Mesendoderm (in vitro differentiated cells): ENCODE measurements at regions not wholly inside any gene's neighbourhood (a gene's known extent, or its start where the extent isn't known, plus 50 kb on each side); places are given as distances from the start of the nearest gene placed in this dataset.

Experiments used
- DNase-seq: peaks from one replicate; pipeline ENCODE4 v3.0.0; 2013
- H2AK5ac ChIP-seq: 2 replicates; pipeline ENCODE4 v1.6.1; 2013; ENCODE audit warnings: low read length, inconsistent platforms
- H2BK120ac ChIP-seq: 2 replicates; pipeline ENCODE4 v1.6.1; 2013; ENCODE audit warnings: low read depth, mild to moderate bottlenecking, low read length, moderate library complexity, mixed read lengths
- H2BK15ac ChIP-seq: replicated peaks from 2 replicates; pipeline ENCODE4 v1.6.1; 2013; ENCODE audit warnings: low read depth, mild to moderate bottlenecking, moderate library complexity
- H2BK5ac ChIP-seq: 2 replicates; pipeline ENCODE4 v1.6.1; 2013; ENCODE audit warnings: low read length, inconsistent platforms
- H3K18ac ChIP-seq: 2 replicates; pipeline ENCODE4 v1.6.1; 2013; ENCODE audit warnings: mild to moderate bottlenecking, low read length, mixed read lengths
- H3K23ac ChIP-seq: one replicate; pipeline ENCODE4 v1.6.1; 2013; ENCODE audit warnings: low read length
- H3K27ac ChIP-seq: 2 replicates; pipeline ENCODE4 v1.5.1; 2013; ENCODE audit warnings: low read depth, mild to moderate bottlenecking, inconsistent platforms, low read length, moderate library complexity
- H3K27me3 ChIP-seq: 2 replicates; pipeline ENCODE4 v1.6.1; 2013; ENCODE audit warnings: low read length, control low read depth, mild to moderate bottlenecking, inconsistent platforms; ENCODE audit not compliant: insufficient read depth, poor library complexity
- H3K36me3 ChIP-seq: 2 replicates; pipeline ENCODE4 v1.6.1; 2013; ENCODE audit warnings: low read length, inconsistent platforms; ENCODE audit not compliant: control insufficient read depth, insufficient read depth
- H3K4ac ChIP-seq: one replicate; pipeline ENCODE4 v1.6.1; 2013; ENCODE audit warnings: low read depth, mild to moderate bottlenecking, low read length, moderate library complexity
- H3K4me1 ChIP-seq: 2 replicates; pipeline ENCODE4 v1.6.1; 2013; ENCODE audit warnings: low read depth, low read length, inconsistent platforms; ENCODE audit not compliant: control insufficient read depth
- H3K4me2 ChIP-seq: 2 replicates; pipeline ENCODE4 v1.6.1; 2013; ENCODE audit warnings: low read length
- H3K4me3 ChIP-seq: 2 replicates; pipeline ENCODE4 v1.5.1; 2013; ENCODE audit warnings: mild to moderate bottlenecking, low read length
- H3K56ac ChIP-seq: one replicate; pipeline ENCODE4 v1.6.1; 2013; ENCODE audit warnings: low read length
- H3K79me1 ChIP-seq: 2 replicates; pipeline ENCODE4 v1.6.1; 2013; ENCODE audit warnings: low read length, inconsistent platforms
- H3K79me2 ChIP-seq: 2 replicates; pipeline ENCODE4 v1.6.1; 2013; ENCODE audit warnings: mild to moderate bottlenecking, low read length; ENCODE audit not compliant: control insufficient read depth, insufficient read depth
- H3K9ac ChIP-seq: 2 replicates; pipeline ENCODE4 v1.6.1; 2013; ENCODE audit warnings: low read length, inconsistent platforms
- H4K5ac ChIP-seq: one replicate; pipeline ENCODE4 v1.6.1; 2013; ENCODE audit warnings: low read length
- H4K8ac ChIP-seq: one replicate; pipeline ENCODE4 v1.6.1; 2013; ENCODE audit warnings: low read depth, mild to moderate bottlenecking, control low read depth, low read length, moderate library complexity
- WGBS: extraction: QIAGEN DNeasy Blood & Tissue Kit; methylation state at CpG from one replicate; pipeline ENCODE4 v1.1.7; 2013; ENCODE audit warnings: low lambda C conversion rate, missing lambda C conversion rate; ENCODE audit not compliant: insufficient coverage; ENCODE audit errors: extremely low coverage; 5-methylcytosine and 5-hydroxymethylcytosine counted together

GRCh38 chr7:46511442-46512215, 590.6 kb upstream of the IGFBP3 start:
- no peak for DNase-seq
- no peak overlapping the region for H3K56ac ChIP-seq
- no peaks in the 10 kb centered on the region for H3K36me3 ChIP-seq

GRCh38 chr7:46508583-46508982, 587.5 kb upstream of the IGFBP3 start:
- no peak overlapping the region for H2BK15ac ChIP-seq
- H3K56ac ChIP-seq, result no peak overlapping the region
- H3K36me3 ChIP-seq, result no peaks in the 10 kb centered on the region
- H3K79me1 ChIP-seq, result no peaks in the 10 kb centered on the region
- no peak overlapping the region for H2BK5ac ChIP-seq
- no peak overlapping the region for H2BK120ac ChIP-seq
- no peaks in the 10 kb centered on the region for H3K79me2 ChIP-seq
- no peak for DNase-seq
- no peak overlapping the region for H2AK5ac ChIP-seq
- no peak overlapping the region for H3K18ac ChIP-seq
- WGBS, result no CpG with 5 or more reads among the region's 2 CpGs
- H3K4ac ChIP-seq, result no peak overlapping the region
- no peaks in the 10 kb centered on the region for H3K4me1 ChIP-seq
- no peak overlapping the region for H4K8ac ChIP-seq
- no peak overlapping the region for H3K27ac ChIP-seq
- no peak overlapping the region for H3K4me2 ChIP-seq
- no peak overlapping the region for H4K5ac ChIP-seq
- H3K27me3 ChIP-seq, result no peaks in the 10 kb centered on the region
- no peak overlapping the region for H3K23ac ChIP-seq
- no peak overlapping the region for H3K9ac ChIP-seq
- H3K4me3 ChIP-seq, result no peak overlapping the region

More at GRCh38 chr7:46511442-46512215, 590.6 kb upstream of the IGFBP3 start:
- Histone ChIP-seq H3K27ac (no peak overlapping the region), H3K18ac (no peak overlapping the region), H3K4me1 (no peaks in the 10 kb centered on the region), H3K4ac (no peak overlapping the region), H3K27me3 (no peaks in the 10 kb centered on the region), H2BK5ac (no peak overlapping the region), H3K9ac (no peak overlapping the region), H3K23ac (no peak overlapping the region), H3K4me2 (no peak overlapping the region), H3K79me1 (no peaks in the 10 kb centered on the region), H2BK120ac (no peak overlapping the region), H2BK15ac (no peak overlapping the region), H3K79me2 (no peaks in the 10 kb centered on the region), H2AK5ac (no peak overlapping the region), H4K8ac (no peak overlapping the region), H4K5ac (no peak overlapping the region), H3K4me3 (no peak overlapping the region)
- no CpG with 5 or more reads among the region's 3 CpGs for WGBS

- no CpG with 5 or more reads among the region's 4 CpGs for WGBS
- H3K23ac ChIP-seq, result no peak overlapping the region
- H3K4me2 ChIP-seq, result no peak overlapping the region
These were observed 586.5 kb upstream of the IGFBP3 start for GRCh38 chr7:46507560-46507959.

GRCh38 chr7:46494441-46494840, 573.4 kb upstream of the IGFBP3 start:
- Histone ChIP-seq H3K79me1 (no peaks in the 10 kb centered on the region), H3K36me3 (no peaks in the 10 kb centered on the region), H3K27me3 (no peaks in the 10 kb centered on the region), H3K56ac (no peak overlapping the region), H4K8ac (no peak overlapping the region), H2AK5ac (no peak overlapping the region), H3K4me1 (no peaks in the 10 kb centered on the region), H3K79me2 (no peaks in the 10 kb centered on the region), H3K9ac (no peak overlapping the region), H3K4me3 (no peak overlapping the region), H3K23ac (no peak overlapping the region), H4K5ac (no peak overlapping the region), H2BK15ac (no peak overlapping the region), H3K27ac (no peak overlapping the region), H2BK5ac (no peak overlapping the region), H3K4me2 (no peak overlapping the region), H3K4ac (no peak overlapping the region), H3K18ac (no peak overlapping the region), H2BK120ac (no peak overlapping the region)
- WGBS, result no CpG with 5 or more reads among the region's 3 CpGs
- no peak for DNase-seq

More at GRCh38 chr7:46507560-46507959, 586.5 kb upstream of the IGFBP3 start:
- Histone ChIP-seq H3K4me3 (no peak overlapping the region), H3K27ac (no peak overlapping the region), H3K18ac (no peak overlapping the region), H3K9ac (no peak overlapping the region), H2BK15ac (no peak overlapping the region), H3K27me3 (no peaks in the 10 kb centered on the region), H3K79me2 (no peaks in the 10 kb centered on the region), H2BK120ac (no peak overlapping the region), H3K36me3 (no peaks in the 10 kb centered on the region), H3K79me1 (no peaks in the 10 kb centered on the region), H3K4me1 (no peaks in the 10 kb centered on the region), H2AK5ac (no peak overlapping the region), H3K56ac (no peak overlapping the region), H3K4ac (no peak overlapping the region), H2BK5ac (no peak overlapping the region), H4K8ac (no peak overlapping the region), H4K5ac (no peak overlapping the region)
- DNase-seq, result no peak

GRCh38 chr7:46494028-46494427, 573.0 kb upstream of the IGFBP3 start:
- Histone ChIP-seq H2AK5ac (no peak overlapping the region), H3K4ac (no peak overlapping the region), H3K4me3 (no peak overlapping the region), H2BK5ac (no peak overlapping the region), H3K4me2 (no peak overlapping the region), H2BK15ac (no peak overlapping the region), H3K27me3 (no peaks in the 10 kb centered on the region), H4K8ac (no peak overlapping the region), H2BK120ac (no peak overlapping the region), H3K9ac (no peak overlapping the region), H3K56ac (no peak overlapping the region), H3K23ac (no peak overlapping the region), H4K5ac (no peak overlapping the region), H3K79me2 (no peaks in the 10 kb centered on the region), H3K4me1 (no peaks in the 10 kb centered on the region), H3K36me3 (no peaks in the 10 kb centered on the region), H3K79me1 (no peaks in the 10 kb centered on the region), H3K27ac (no peak overlapping the region), H3K18ac (no peak overlapping the region)
- DNase-seq, result no peak

- Histone ChIP-seq H3K18ac (no peak overlapping the region), H3K56ac (no peak overlapping the region), H3K4ac (no peak overlapping the region), H2AK5ac (no peak overlapping the region), H3K4me2 (no peak overlapping the region), H3K79me2 (no peaks in the 10 kb centered on the region), H4K5ac (no peak overlapping the region), H3K9ac (no peak overlapping the region), H4K8ac (no peak overlapping the region), H3K4me3 (no peak overlapping the region), H2BK120ac (no peak overlapping the region), H3K27me3 (no peaks in the 10 kb centered on the region), H3K79me1 (no peaks in the 10 kb centered on the region), H3K36me3 (no peaks in the 10 kb centered on the region), H3K23ac (no peak overlapping the region), H2BK15ac (no peak overlapping the region), H3K4me1 (no peaks in the 10 kb centered on the region), H3K27ac (no peak overlapping the region), H2BK5ac (no peak overlapping the region)
- WGBS, result no CpG with 5 or more reads among the region's 4 CpGs
- no peak for DNase-seq
These were observed 572.1 kb upstream of the IGFBP3 start for GRCh38 chr7:46493196-46493595.
